GM23338 (cell line): ENCODE measurements at regions not wholly inside any gene's neighbourhood (a gene's known extent, or its start where the extent isn't known, plus 50 kb on each side); places are given as distances from the start of the nearest gene placed in this dataset.

Source experiments
- ATAC-seq: fragments of 200-7000 bp; cut with Tn5 transposase; 3 replicates; pipeline ENCODE4 v1.9.1; 2020
- DNase-seq: peaks from one replicate; pipeline ENCODE4 v3.0.0-alpha.2; 2015; ENCODE audit warnings: low spot score
- H2AFZ ChIP-seq: fragments of 200-600 bp; sonication (generic); 2 replicates; pipeline ENCODE4 v1.8.0; 2016; ENCODE audit warnings: antibody characterized with exemption, mild to moderate bottlenecking, moderate library complexity
- H3F3A ChIP-seq: fragments of 200-600 bp; sonication (generic); replicated peaks from 2 replicates; pipeline ENCODE4 v1.8.0; 2017; ENCODE audit warnings: antibody characterized with exemption, mixed run types, low read depth
- H3K27ac ChIP-seq: fragments of 200-600 bp; sonication (generic); 2 replicates; pipeline ENCODE4 v1.6.1; 2016; ENCODE audit warnings: low read depth
- H3K27me3 ChIP-seq: fragments of 200-600 bp; sonication (generic); 2 replicates; pipeline ENCODE4 v1.8.0; 2016; ENCODE audit warnings: mild to moderate bottlenecking, mixed run types, moderate library complexity; ENCODE audit not compliant: insufficient read depth
- H3K36me3 ChIP-seq: fragments of 200-600 bp; sonication (generic); 2 replicates; pipeline ENCODE4 v1.8.0; 2016; ENCODE audit warnings: mild to moderate bottlenecking; ENCODE audit not compliant: insufficient read depth
- H3K4me1 ChIP-seq: fragments of 200-600 bp; sonication (generic); 2 replicates; pipeline ENCODE4 v1.8.0; 2016; ENCODE audit warnings: mild to moderate bottlenecking, moderate library complexity; ENCODE audit not compliant: insufficient read depth
- H3K4me2 ChIP-seq: fragments of 200-600 bp; sonication (generic); 2 replicates; pipeline ENCODE4 v1.7.1; 2017; ENCODE audit warnings: mixed run types
- H3K4me3 ChIP-seq: fragments of 200-600 bp; sonication (generic); 2 replicates; pipeline ENCODE4 v1.6.1; 2016; ENCODE audit warnings: mixed run types
- H3K79me2 ChIP-seq: fragments of 200-600 bp; sonication (generic); replicated peaks from 2 replicates; pipeline ENCODE4 v1.8.0; 2017; ENCODE audit warnings: mild to moderate bottlenecking; ENCODE audit not compliant: insufficient read depth
- H3K9me2 ChIP-seq: fragments of 200-600 bp; sonication (generic); 2 replicates; pipeline ENCODE4 v1.8.0; 2017; ENCODE audit not compliant: insufficient read depth
- H4K20me1 ChIP-seq: fragments of 200-600 bp; sonication (generic); replicated peaks from 2 replicates; pipeline ENCODE4 v1.8.0; 2017; ENCODE audit warnings: mild to moderate bottlenecking; ENCODE audit not compliant: insufficient read depth
- H3K27ac Mint-ChIP-seq: 2 replicates; pipeline ENCODE4 v1.8.0; 2020; ENCODE audit warnings: inconsistent platforms, mild to moderate bottlenecking, moderate library complexity, mixed read lengths
- H3K27me3 Mint-ChIP-seq: 3 replicates; pipeline ENCODE4 v1.8.0; 2022; ENCODE audit warnings: low read depth, mild to moderate bottlenecking, moderate library complexity, mixed read lengths, inconsistent platforms; ENCODE audit not compliant: insufficient read depth, poor library complexity
- H3K36me3 Mint-ChIP-seq: 3 replicates; pipeline ENCODE4 v1.8.0; 2021; ENCODE audit warnings: low read depth, mild to moderate bottlenecking, inconsistent platforms, moderate library complexity, mixed read lengths
- H3K4me1 Mint-ChIP-seq: 3 replicates; pipeline ENCODE4 v1.8.0; 2020; ENCODE audit warnings: mild to moderate bottlenecking, inconsistent platforms, mixed read lengths
- H3K4me3 Mint-ChIP-seq: 3 replicates; pipeline ENCODE4 v1.8.0; 2021; ENCODE audit warnings: moderate library complexity, mild to moderate bottlenecking, inconsistent platforms, mixed read lengths
- H3K9me3 Mint-ChIP-seq: 3 replicates; pipeline ENCODE4 v1.8.0; 2020; ENCODE audit warnings: moderate library complexity, mild to moderate bottlenecking, inconsistent platforms, mixed read lengths
- CREB1 ChIP-seq: fragments of 250-450 bp; sonication (Bioruptor Pico); IDR thresholded peaks from 2 replicates; pipeline ENCODE4 v1.5.0; 2020; ENCODE audit warnings: low read depth, mild to moderate bottlenecking, moderate library complexity
- EZH2 ChIP-seq: fragments of 200-600 bp; sonication (generic); IDR thresholded peaks from one replicate; pipeline ENCODE4 v1.8.0; 2017; ENCODE audit warnings: antibody characterized with exemption, mild to moderate bottlenecking, low read depth; ENCODE audit not compliant: unreplicated experiment
- EZH2phosphoT487 ChIP-seq: fragments of 200-600 bp; sonication (generic); IDR thresholded peaks from one replicate; pipeline ENCODE4 v1.8.1; 2018; ENCODE audit warnings: antibody characterized with exemption; ENCODE audit not compliant: unreplicated experiment
- JUNB ChIP-seq: IDR thresholded peaks from one replicate; pipeline ENCODE4 v1.6.1; 2016; ENCODE audit warnings: antibody characterized with exemption; ENCODE audit not compliant: unreplicated experiment
- NANOG ChIP-seq: IDR thresholded peaks from 2 replicates; pipeline ENCODE4 v1.6.1; 2016; ENCODE audit warnings: antibody characterized with exemption, borderline replicate concordance
- POLR2AphosphoS5 ChIP-seq: IDR thresholded peaks from 2 replicates; pipeline ENCODE4 v1.6.1; 2016; ENCODE audit warnings: antibody characterized with exemption, low read depth
- REST ChIP-seq: IDR thresholded peaks from one replicate; pipeline ENCODE4 v1.6.1; 2018; ENCODE audit warnings: antibody characterized with exemption; ENCODE audit not compliant: unreplicated experiment
- STAT1 ChIP-seq: IDR thresholded peaks from one replicate; pipeline ENCODE4 v1.6.1; 2016; ENCODE audit warnings: antibody characterized with exemption; ENCODE audit not compliant: unreplicated experiment
- ZNF114 ChIP-seq: fragments of 250-450 bp; sonication (Bioruptor Pico); IDR thresholded peaks from 2 replicates; pipeline ENCODE4 v1.5.0; 2020; ENCODE audit warnings: mild to moderate bottlenecking, moderate library complexity
- ZNF331 ChIP-seq: fragments of 250-450 bp; sonication (Bioruptor Pico); IDR thresholded peaks from 2 replicates; pipeline ENCODE4 v1.5.0; 2020; ENCODE audit warnings: low read depth, mild to moderate bottlenecking, moderate library complexity
- ZNF462 ChIP-seq: fragments of 250-450 bp; sonication (Bioruptor Pico); IDR thresholded peaks from 2 replicates; pipeline ENCODE4 v1.5.0; 2020; ENCODE audit warnings: mild to moderate bottlenecking, moderate library complexity
- TF ChIP-seq, protein P1 (sequence below), 2 experiments: fragments of 200-600 bp in 1 of 2; sonication (generic) in 1 of 2; conservative IDR thresholded peaks; 2 replicates each; pipeline versions ENCODE4 v1.5.1 to v1.6.1; 2016 to 2017; ENCODE audit warnings: antibody characterized with exemption in 2 of 2, low read depth in 2 of 2, mild to moderate bottlenecking in 2 of 2, moderate library complexity in 1 of 2
- TF ChIP-seq, protein P2 (sequence below): IDR thresholded peaks from 2 replicates; pipeline ENCODE4 v1.6.1; 2016; ENCODE audit warnings: antibody characterized with exemption

DNA sequence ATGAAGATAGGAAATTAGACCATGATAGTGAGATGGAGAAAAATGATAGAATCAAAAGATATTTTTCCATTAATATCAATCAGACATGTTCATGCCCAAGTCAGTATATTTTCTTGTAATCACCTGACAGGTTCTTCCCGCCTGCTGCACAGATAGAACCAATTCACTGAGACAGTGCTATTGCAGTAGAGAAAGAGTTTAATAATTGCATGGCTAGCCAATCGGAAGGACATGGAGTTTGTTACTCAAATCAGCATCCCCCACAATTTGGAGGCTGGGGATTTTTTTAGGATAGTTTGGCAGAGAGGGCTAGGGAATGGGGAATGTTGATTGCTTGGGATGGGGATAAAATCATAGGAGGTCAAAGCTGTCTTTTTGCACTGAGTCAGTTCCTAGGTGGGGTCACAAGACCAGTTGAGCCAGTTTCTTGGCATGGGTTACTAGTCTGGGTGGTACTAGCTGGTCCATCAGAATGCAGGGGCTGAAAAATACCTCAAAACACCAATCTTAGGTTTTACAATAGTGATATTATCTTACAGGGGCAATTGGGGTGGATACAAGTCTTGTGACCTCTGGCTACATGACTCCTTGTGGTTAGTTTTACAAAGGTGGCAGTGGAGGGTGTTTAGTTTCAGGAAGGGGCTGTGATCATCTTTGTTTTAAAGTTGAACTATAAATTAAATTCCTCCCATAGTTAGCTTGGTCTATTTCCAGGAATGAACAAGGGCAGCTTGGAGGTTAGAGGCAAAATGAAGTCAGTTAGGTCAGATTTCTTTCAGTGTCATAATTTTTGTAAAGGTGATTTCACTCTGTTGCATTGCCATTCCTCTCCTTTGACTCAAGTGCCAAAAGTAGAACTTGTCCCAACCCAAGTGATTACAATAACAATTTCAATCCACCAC lies 100.3 kb upstream of the PDE5A start:
- Histone ChIP-seq H3K4me3 (no peak overlapping the region), H3K27me3 (no peaks in the 10 kb centered on the region), H3K4me2 (no peak overlapping the region), H3K27ac (no peak overlapping the region), H3F3A (no peaks in the 10 kb centered on the region), H4K20me1 (no peaks in the 10 kb centered on the region), H2AFZ (no peak overlapping the region), H3K79me2 (no peaks in the 10 kb centered on the region), H3K36me3 (no peaks in the 10 kb centered on the region), H3K4me1 (peaks cover 27% of the 10 kb centered on the region), H3K9me2 (peaks cover 5% of the 10 kb centered on the region; the same call in 1 of the 2 replicates)
- no peak overlapping the region for H3K4me3 Mint-ChIP-seq
- H3K4me1 Mint-ChIP-seq = peaks cover 34% of the 10 kb centered on the region
- DNase-seq (no peak), ATAC-seq (no peak)
- no peaks in the 10 kb centered on the region for H3K27me3 Mint-ChIP-seq
- 0 out of 3 replicates have a peak, but pooled peaks cover 3% of the 10 kb centered on the region for H3K9me3 Mint-ChIP-seq
- no peak for TF ChIP-seq ZNF462 (CRISPR knock-in tag)
- TF ChIP-seq STAT1 = no peak
- TF ChIP-seq EZH2phosphoT487 = no peak
- TF ChIP-seq, protein P1, sequence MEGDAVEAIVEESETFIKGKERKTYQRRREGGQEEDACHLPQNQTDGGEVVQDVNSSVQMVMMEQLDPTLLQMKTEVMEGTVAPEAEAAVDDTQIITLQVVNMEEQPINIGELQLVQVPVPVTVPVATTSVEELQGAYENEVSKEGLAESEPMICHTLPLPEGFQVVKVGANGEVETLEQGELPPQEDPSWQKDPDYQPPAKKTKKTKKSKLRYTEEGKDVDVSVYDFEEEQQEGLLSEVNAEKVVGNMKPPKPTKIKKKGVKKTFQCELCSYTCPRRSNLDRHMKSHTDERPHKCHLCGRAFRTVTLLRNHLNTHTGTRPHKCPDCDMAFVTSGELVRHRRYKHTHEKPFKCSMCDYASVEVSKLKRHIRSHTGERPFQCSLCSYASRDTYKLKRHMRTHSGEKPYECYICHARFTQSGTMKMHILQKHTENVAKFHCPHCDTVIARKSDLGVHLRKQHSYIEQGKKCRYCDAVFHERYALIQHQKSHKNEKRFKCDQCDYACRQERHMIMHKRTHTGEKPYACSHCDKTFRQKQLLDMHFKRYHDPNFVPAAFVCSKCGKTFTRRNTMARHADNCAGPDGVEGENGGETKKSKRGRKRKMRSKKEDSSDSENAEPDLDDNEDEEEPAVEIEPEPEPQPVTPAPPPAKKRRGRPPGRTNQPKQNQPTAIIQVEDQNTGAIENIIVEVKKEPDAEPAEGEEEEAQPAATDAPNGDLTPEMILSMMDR (conservative IDR thresholded peaks at IDR 0.05; ENCODE audit: low read depth in 2 of 2) = no peak
- TF ChIP-seq CREB1 (CRISPR knock-in tag) = no peak
- no peak for TF ChIP-seq JUNB
- no peak for TF ChIP-seq EZH2
- no peak for TF ChIP-seq REST
- TF ChIP-seq ZNF114 = no peak
- no peak for TF ChIP-seq POLR2AphosphoS5
- no peak for TF ChIP-seq NANOG
- TF ChIP-seq, protein P2, sequence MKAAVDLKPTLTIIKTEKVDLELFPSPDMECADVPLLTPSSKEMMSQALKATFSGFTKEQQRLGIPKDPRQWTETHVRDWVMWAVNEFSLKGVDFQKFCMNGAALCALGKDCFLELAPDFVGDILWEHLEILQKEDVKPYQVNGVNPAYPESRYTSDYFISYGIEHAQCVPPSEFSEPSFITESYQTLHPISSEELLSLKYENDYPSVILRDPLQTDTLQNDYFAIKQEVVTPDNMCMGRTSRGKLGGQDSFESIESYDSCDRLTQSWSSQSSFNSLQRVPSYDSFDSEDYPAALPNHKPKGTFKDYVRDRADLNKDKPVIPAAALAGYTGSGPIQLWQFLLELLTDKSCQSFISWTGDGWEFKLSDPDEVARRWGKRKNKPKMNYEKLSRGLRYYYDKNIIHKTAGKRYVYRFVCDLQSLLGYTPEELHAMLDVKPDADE = no peak
- no peak for TF ChIP-seq ZNF331 (CRISPR knock-in tag)
- H3K36me3 Mint-ChIP-seq = no peaks in the 10 kb centered on the region
- no peak overlapping the region for H3K27ac Mint-ChIP-seq
